ENCODE measurements at regions not wholly inside any gene's neighbourhood (a gene's known extent, or its start where the extent isn't known, plus 50 kb on each side); places are given as distances from the start of the nearest gene placed in this dataset.
"Not testable (repeated sequence)": the region's sequence is repeated elsewhere in the genome, so short reads cannot be mapped to it uniquely, and the experiment has no call there.

GRCh38 chr10:36531621-36532020, 593.8 kb upstream of the ANKRD30A start:
- DNase-seq (no peak), ATAC-seq (no peak)
- 35% methylated on average over 1 of the region's 1 CpG for WGBS (ENCODE audit: insufficient coverage, low coverage, low lambda C conversion rate, missing lambda C conversion rate)
- Histone ChIP-seq H3K36me3 (no peaks in the 10 kb centered on the region), H3K4me3 (no peak overlapping the region), H3K27ac (no peak overlapping the region), H3K27me3 (no peaks in the 10 kb centered on the region), H3K4me1 (no peaks in the 10 kb centered on the region), H3K9me3 (no peaks in the 10 kb centered on the region)
- TF ChIP-seq, protein P1, sequence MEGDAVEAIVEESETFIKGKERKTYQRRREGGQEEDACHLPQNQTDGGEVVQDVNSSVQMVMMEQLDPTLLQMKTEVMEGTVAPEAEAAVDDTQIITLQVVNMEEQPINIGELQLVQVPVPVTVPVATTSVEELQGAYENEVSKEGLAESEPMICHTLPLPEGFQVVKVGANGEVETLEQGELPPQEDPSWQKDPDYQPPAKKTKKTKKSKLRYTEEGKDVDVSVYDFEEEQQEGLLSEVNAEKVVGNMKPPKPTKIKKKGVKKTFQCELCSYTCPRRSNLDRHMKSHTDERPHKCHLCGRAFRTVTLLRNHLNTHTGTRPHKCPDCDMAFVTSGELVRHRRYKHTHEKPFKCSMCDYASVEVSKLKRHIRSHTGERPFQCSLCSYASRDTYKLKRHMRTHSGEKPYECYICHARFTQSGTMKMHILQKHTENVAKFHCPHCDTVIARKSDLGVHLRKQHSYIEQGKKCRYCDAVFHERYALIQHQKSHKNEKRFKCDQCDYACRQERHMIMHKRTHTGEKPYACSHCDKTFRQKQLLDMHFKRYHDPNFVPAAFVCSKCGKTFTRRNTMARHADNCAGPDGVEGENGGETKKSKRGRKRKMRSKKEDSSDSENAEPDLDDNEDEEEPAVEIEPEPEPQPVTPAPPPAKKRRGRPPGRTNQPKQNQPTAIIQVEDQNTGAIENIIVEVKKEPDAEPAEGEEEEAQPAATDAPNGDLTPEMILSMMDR (IDR thresholded peaks at IDR 0.05), result no peak
- no peak for TF ChIP-seq POLR2A (IDR thresholded peaks at IDR 0.05)
- intact Hi-C loops (cut with DNase I), result no loop called here

DNA sequence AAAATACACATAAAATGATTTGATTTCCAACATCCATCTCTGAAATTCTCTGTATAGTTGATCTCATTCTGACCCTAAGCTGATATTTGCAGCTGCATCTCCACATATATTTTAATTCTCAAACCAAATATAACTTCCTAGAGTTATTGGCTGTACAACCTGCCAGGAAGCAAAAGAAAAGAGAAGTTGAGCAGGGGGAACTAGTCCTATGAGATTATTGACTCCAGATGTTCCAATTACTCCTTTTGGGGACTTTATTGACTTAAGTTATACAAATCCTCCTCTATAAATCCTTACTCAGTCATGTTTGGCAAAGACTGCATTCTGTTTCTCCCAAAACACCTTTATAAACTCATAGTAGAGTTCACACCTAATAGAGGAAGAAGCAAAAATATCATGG, 599.4 kb upstream of the ANKRD30A start:
- TF ChIP-seq, protein P1 (IDR thresholded peaks at IDR 0.05), result no peak
- no peak for TF ChIP-seq POLR2A (IDR thresholded peaks at IDR 0.05)
- no peak for DNase-seq

GRCh38 chr10:36524126-36524525, 601.3 kb upstream of the ANKRD30A start:
- intact Hi-C loops (cut with DNase I); ATAC-seq; H3K4me1 ChIP-seq; H3K36me3 ChIP-seq; H3K27me3 ChIP-seq; H3K9me3 ChIP-seq; H3K27ac ChIP-seq; H3K4me3 ChIP-seq; DNase-seq: not testable (repeated sequence)
- WGBS (ENCODE audit: insufficient coverage, low coverage, low lambda C conversion rate, missing lambda C conversion rate), result 85% methylated on average over 6 of the region's 21 CpGs

More for the DNA sequence above, 599.4 kb upstream of the ANKRD30A start:
- H3K27ac ChIP-seq, result no peak overlapping the region
- H3K4me1 ChIP-seq, result no peaks in the 10 kb centered on the region
- no peaks in the 10 kb centered on the region for H3K36me3 ChIP-seq
- no peak overlapping the region for H3K4me3 ChIP-seq
- no peak for ATAC-seq
- no peaks in the 10 kb centered on the region for H3K9me3 ChIP-seq
- no peaks in the 10 kb centered on the region for H3K27me3 ChIP-seq
- intact Hi-C loops (cut with DNase I), result no loop called here

GRCh38 chr10:36519909-36520308, 605.5 kb upstream of the ANKRD30A start:
- Histone ChIP-seq H3K4me1 (no peaks in the 10 kb centered on the region), H3K36me3 (no peaks in the 10 kb centered on the region), H3K4me3 (no peak overlapping the region), H3K9me3 (no peaks in the 10 kb centered on the region), H3K27ac (no peak overlapping the region), H3K27me3 (no peaks in the 10 kb centered on the region)
- ATAC-seq (no peak), DNase-seq (no peak)
- TF ChIP-seq, protein P1 (IDR thresholded peaks at IDR 0.05), result no peak
- no peak for TF ChIP-seq POLR2A (IDR thresholded peaks at IDR 0.05)
- WGBS (ENCODE audit: insufficient coverage, low coverage, low lambda C conversion rate, missing lambda C conversion rate), result 45% methylated on average over 1 of the region's 1 CpG
- intact Hi-C loops (cut with DNase I), result no loop called here

GRCh38 chr10:36516281-36516680, 609.1 kb upstream of the ANKRD30A start:
- Histone ChIP-seq H3K27ac (no peak overlapping the region), H3K27me3 (no peaks in the 10 kb centered on the region), H3K36me3 (no peaks in the 10 kb centered on the region), H3K4me1 (no peaks in the 10 kb centered on the region), H3K9me3 (no peaks in the 10 kb centered on the region), H3K4me3 (no peak overlapping the region)
- DNase-seq (no peak), ATAC-seq (no peak)
- no peak for TF ChIP-seq POLR2A (IDR thresholded peaks at IDR 0.05)
- TF ChIP-seq, protein P1 (IDR thresholded peaks at IDR 0.05), result no peak
- intact Hi-C loops (cut with DNase I), result no loop called here

Measured in right lobe of liver (tissue), 6 donors.